AG04450 (cell line): ENCODE measurements at regions not wholly inside any gene's neighbourhood (a gene's known extent, or its start where the extent isn't known, plus 50 kb on each side); places are given as distances from the start of the nearest gene placed in this dataset.

Experiments
- CTCF ChIA-PET: fragments of 300-600, 350-600 bp; formaldehyde crosslinking; extraction: SDS; loops from one replicate; lab custom pipeline; 2022; ENCODE audit warnings: antibody characterized with exemption, inconsistent platforms; lab: Charles Lee
- POLR2A ChIA-PET: fragments of 350-600 bp; formaldehyde crosslinking; extraction: SDS; loops from one replicate; lab custom pipeline; 2021; ENCODE audit warnings: antibody characterized with exemption, inconsistent platforms; lab: Yijun Ruan, JAX
- DNase-seq: peaks from one replicate; pipeline ENCODE4 v3.0.0-alpha.2; 2011; ENCODE audit warnings: low read depth, low spot score
- H3K27ac ChIP-seq: one replicate; pipeline ENCODE4 v1.5.1; 2012; ENCODE audit warnings: low read depth, low read length, control low read depth
- H3K27me3 ChIP-seq: one replicate; pipeline ENCODE4 v1.6.0; 2012; ENCODE audit warnings: low read length; ENCODE audit not compliant: control insufficient read depth, insufficient read depth
- H3K4me3 ChIP-seq: 2 replicates; pipeline ENCODE4 v1.5.1; 2011; ENCODE audit warnings: mild to moderate bottlenecking, low read depth, low read length, control low read depth
- H3K9me3 ChIP-seq: 2 replicates; pipeline ENCODE4 v1.5.1; 2012; ENCODE audit warnings: low read length; ENCODE audit not compliant: control insufficient read depth, insufficient read depth
- CTCF ChIP-seq: IDR thresholded peaks from 2 replicates; pipeline ENCODE4 v1.5.1; 2011; ENCODE audit warnings: low read depth, low read length, control low read depth, inconsistent platforms

- ChIA-PET CTCF (no interaction called here), POLR2A (no interaction called here)
- TF ChIP-seq CTCF = no peak
These were observed 572.1 kb upstream of the IGFBP7 start for GRCh38 chr4:57682275-57682674.

GRCh38 chr4:57679969-57680368 lies 569.8 kb upstream of the IGFBP7 start:
- no peaks in the 10 kb centered on the region for H3K9me3 ChIP-seq
- no peaks in the 10 kb centered on the region for H3K27me3 ChIP-seq
- POLR2A ChIA-PET = no interaction called here
- CTCF ChIA-PET = interaction anchor here (0.9 kb wide), 1 partner anchor 516 kb away, joined by 4 read pairs; no protein-coding TSS in a partner anchor
- TF ChIP-seq CTCF = no peak
- no peak overlapping the region for H3K4me3 ChIP-seq
- H3K27ac ChIP-seq = no peak overlapping the region
- DNase-seq = no peak

More at GRCh38 chr4:57682275-57682674, 572.1 kb upstream of the IGFBP7 start:
- DNase-seq = no peak
- Histone ChIP-seq H3K4me3 (no peak overlapping the region), H3K27ac (no peak overlapping the region), H3K27me3 (no peaks in the 10 kb centered on the region), H3K9me3 (no peaks in the 10 kb centered on the region)

GRCh38 chr4:57676394-57676793 lies 566.2 kb upstream of the IGFBP7 start:
- CTCF ChIA-PET = no interaction called here
- no peak for TF ChIP-seq CTCF
- H3K4me3 ChIP-seq = no peak overlapping the region
- no peaks in the 10 kb centered on the region for H3K9me3 ChIP-seq
- no peaks in the 10 kb centered on the region for H3K27me3 ChIP-seq
- DNase-seq = no peak
- H3K27ac ChIP-seq = no peak overlapping the region
- POLR2A ChIA-PET = no interaction called here

- Histone ChIP-seq H3K9me3 (no peaks in the 10 kb centered on the region), H3K27ac (no peak overlapping the region), H3K27me3 (no peaks in the 10 kb centered on the region), H3K4me3 (no peak overlapping the region)
- ChIA-PET POLR2A (no interaction called here), CTCF (no interaction called here)
- no peak for DNase-seq
- TF ChIP-seq CTCF = no peak
These were observed 562.8 kb upstream of the IGFBP7 start for GRCh38 chr4:57672846-57673433.

GRCh38 chr4:57668621-57669020 lies 558.4 kb upstream of the IGFBP7 start:
- no peak for TF ChIP-seq CTCF
- DNase-seq = no peak

More at GRCh38 chr4:57668621-57669020, 558.4 kb upstream of the IGFBP7 start:
- Histone ChIP-seq H3K9me3 (no peaks in the 10 kb centered on the region), H3K4me3 (no peak overlapping the region), H3K27ac (no peak overlapping the region), H3K27me3 (no peaks in the 10 kb centered on the region)
- POLR2A ChIA-PET = no interaction called here
- CTCF ChIA-PET = no interaction called here
